ENCODE measurements at regions not wholly inside any gene's neighbourhood (a gene's known extent, or its start where the extent isn't known, plus 50 kb on each side); places are given as distances from the start of the nearest gene placed in this dataset.

- Histone ChIP-seq H3K4me2 (ENCODE audit: control insufficient read depth, insufficient read depth) (no peak overlapping the region), H3K79me2 (ENCODE audit: control insufficient read depth, insufficient read depth, low read length) (no peaks in the 10 kb centered on the region), H2AFZ (ENCODE audit: control insufficient read depth, low read depth, low read length) (no peak overlapping the region), H3K4me3 (no peak overlapping the region), H3K9ac (ENCODE audit: control insufficient read depth, insufficient read depth, low read length) (no peak overlapping the region), H3K27ac (ENCODE audit: control insufficient read depth, insufficient read depth) (no peak overlapping the region), H3K9me3 (replicated peaks; ENCODE audit: control insufficient read depth, insufficient read depth, low read length) (no peaks in the 10 kb centered on the region), H3K4me1 (ENCODE audit: control insufficient read depth, insufficient read depth, low read length) (no peaks in the 10 kb centered on the region), H3K27me3 (replicated peaks in 1 of 2; ENCODE audit: control insufficient read depth in 2 of 2, insufficient read depth in 2 of 2, low read length in 1 of 2) (no peaks in the 10 kb centered on the region; a peak in 3 of 4 replicates), H4K20me1 (ENCODE audit: control insufficient read depth, insufficient read depth) (no peaks in the 10 kb centered on the region), H3K36me3 (ENCODE audit: control insufficient read depth in 2 of 2, insufficient read depth in 2 of 2, low read length in 1 of 2) (no peaks in the 10 kb centered on the region)
- ChIA-PET CTCF (no interaction called here), SMC1A (ENCODE audit: uncharacterized antibody, unreplicated experiment) (no interaction called here), RAD21 (ENCODE audit: unreplicated experiment) (no interaction called here), POLR2A (no interaction called here)
- intact Hi-C loops (cut with micrococcal nuclease; ENCODE audit: unreplicated experiment) (no loop called here), in situ Hi-C loops (cut with MboI) (no loop called here)
- no TSS peak for BruUV-seq (replicated peaks)
- ATAC-seq = no peak
- FAIRE-seq = no peak
- DNase-seq (ENCODE audit: low read depth, low spot score) = no peak
- WGBS (ENCODE audit: insufficient coverage, insufficient replicate concordance, low lambda C conversion rate, missing lambda C conversion rate) = 48% methylated on average over 4 of the region's 4 CpGs
- TF ChIP-seq TCF12 (IDR thresholded peaks at IDR 0.05; ENCODE audit: low read depth, low read length) = no peak
- TF ChIP-seq IRF5 (IDR thresholded peaks at IDR 0.05; ENCODE audit: borderline replicate concordance) = no peak
- no peak for TF ChIP-seq TAF1 (IDR thresholded peaks at IDR 0.05; ENCODE audit: borderline replicate concordance, low read depth, low read length)
- TF ChIP-seq PRDM15 (CRISPR knock-in tag; IDR thresholded peaks at IDR 0.05) = no peak
- TF ChIP-seq HCFC1 (IDR thresholded peaks at IDR 0.05; ENCODE audit: low read length) = no peak
- no peak for TF ChIP-seq PAX5 (IDR thresholded peaks at IDR 0.05; ENCODE audit: borderline replicate concordance, low read depth, low read length)
- no peak for TF ChIP-seq MEF2B (IDR thresholded peaks at IDR 0.05; ENCODE audit: partially characterized antibody, poor library complexity, severe bottlenecking)
- TF ChIP-seq ZNF24 (IDR thresholded peaks at IDR 0.05) = no peak
- TF ChIP-seq ZNF207 (IDR thresholded peaks at IDR 0.05; ENCODE audit: borderline replicate concordance) = no peak
- no peak for TF ChIP-seq SMAD5 (IDR thresholded peaks at IDR 0.05; ENCODE audit: low read depth)
- no peak for TF ChIP-seq POLR2A (IDR thresholded peaks at IDR 0.05; ENCODE audit: low read depth, low read length)
- TF ChIP-seq BHLHE40 (IDR thresholded peaks at IDR 0.05; ENCODE audit: borderline replicate concordance in 1 of 2, low read depth in 2 of 2, low read length in 1 of 2) = no peak
- TF ChIP-seq POLR2AphosphoS2 (IDR thresholded peaks at IDR 0.05; ENCODE audit: low read depth, low read length) = no peak
- TF ChIP-seq BCL11A (IDR thresholded peaks at IDR 0.05; ENCODE audit: low read depth, low read length) = no peak
- TF ChIP-seq ZNF384 (IDR thresholded peaks at IDR 0.05; ENCODE audit: borderline replicate concordance, low read depth, low read length) = no peak
- no peak for TF ChIP-seq MLLT1 (IDR thresholded peaks at IDR 0.05)
- TF ChIP-seq BRCA1 (IDR thresholded peaks at IDR 0.05; ENCODE audit: low read depth, low read length) = no peak
These were observed 91.8 kb downstream of the CCNG2 start for GRCh38 chr4:77248805-77249204.

Measured in GM12878 (cell line).